AG09319 (cell line): ENCODE measurements at regions not wholly inside any gene's neighbourhood (a gene's known extent, or its start where the extent isn't known, plus 50 kb on each side); places are given as distances from the start of the nearest gene placed in this dataset.

Source experiments
- DNase-seq: peaks from one replicate; pipeline ENCODE4 v3.0.0-alpha.2; 2010; ENCODE audit warnings: low read depth; ENCODE audit errors: extremely low read depth
- TF ChIP-seq, protein P1 (sequence below): IDR thresholded peaks from 2 replicates; pipeline ENCODE4 v1.5.1; 2011; ENCODE audit warnings: low read depth, mild to moderate bottlenecking, inconsistent platforms, low read length, moderate library complexity

DNA sequence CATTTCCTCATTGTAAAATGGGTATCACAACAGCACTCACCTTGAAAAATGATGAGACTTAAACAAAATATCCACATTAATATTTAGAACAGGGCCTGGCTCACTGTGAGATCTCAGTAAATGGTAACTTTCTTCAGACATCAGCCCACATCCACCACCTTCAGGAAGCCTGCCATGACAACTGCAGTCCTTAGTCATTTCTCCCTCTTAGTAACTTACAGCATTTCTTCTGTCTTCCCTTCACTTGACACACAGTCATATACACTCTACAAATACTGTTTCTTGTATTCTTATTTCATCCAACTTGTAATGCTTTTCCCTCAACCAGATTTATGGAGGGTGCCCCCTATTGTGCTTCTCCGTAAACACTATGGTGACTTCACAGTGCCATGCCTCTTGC lies 263.0 kb downstream of the ZNF516 start:
- DNase-seq = no peak
- TF ChIP-seq, protein P1, sequence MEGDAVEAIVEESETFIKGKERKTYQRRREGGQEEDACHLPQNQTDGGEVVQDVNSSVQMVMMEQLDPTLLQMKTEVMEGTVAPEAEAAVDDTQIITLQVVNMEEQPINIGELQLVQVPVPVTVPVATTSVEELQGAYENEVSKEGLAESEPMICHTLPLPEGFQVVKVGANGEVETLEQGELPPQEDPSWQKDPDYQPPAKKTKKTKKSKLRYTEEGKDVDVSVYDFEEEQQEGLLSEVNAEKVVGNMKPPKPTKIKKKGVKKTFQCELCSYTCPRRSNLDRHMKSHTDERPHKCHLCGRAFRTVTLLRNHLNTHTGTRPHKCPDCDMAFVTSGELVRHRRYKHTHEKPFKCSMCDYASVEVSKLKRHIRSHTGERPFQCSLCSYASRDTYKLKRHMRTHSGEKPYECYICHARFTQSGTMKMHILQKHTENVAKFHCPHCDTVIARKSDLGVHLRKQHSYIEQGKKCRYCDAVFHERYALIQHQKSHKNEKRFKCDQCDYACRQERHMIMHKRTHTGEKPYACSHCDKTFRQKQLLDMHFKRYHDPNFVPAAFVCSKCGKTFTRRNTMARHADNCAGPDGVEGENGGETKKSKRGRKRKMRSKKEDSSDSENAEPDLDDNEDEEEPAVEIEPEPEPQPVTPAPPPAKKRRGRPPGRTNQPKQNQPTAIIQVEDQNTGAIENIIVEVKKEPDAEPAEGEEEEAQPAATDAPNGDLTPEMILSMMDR = no peak

DNA sequence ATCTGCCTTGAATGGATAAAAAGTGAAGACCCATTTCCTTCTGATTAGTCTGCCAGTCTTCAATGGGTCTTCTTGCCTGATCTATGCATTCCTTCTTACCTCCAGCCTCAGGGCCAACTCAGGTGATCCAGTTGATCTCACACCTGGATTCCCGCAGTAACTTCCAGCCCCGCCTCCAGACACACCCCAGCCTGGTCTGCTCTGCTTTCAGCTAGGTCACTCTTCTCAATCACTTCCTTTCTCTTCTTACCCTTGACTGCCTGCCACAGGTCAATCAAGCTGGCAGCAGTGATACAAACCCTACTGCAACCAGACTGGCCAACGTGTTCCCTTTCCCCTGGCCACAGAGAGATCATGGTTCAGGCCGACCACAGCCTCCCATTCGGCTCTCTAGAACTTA lies 263.6 kb downstream of the ZNF516 start:
- TF ChIP-seq, protein P1 = no peak
- no peak for DNase-seq

DNA sequence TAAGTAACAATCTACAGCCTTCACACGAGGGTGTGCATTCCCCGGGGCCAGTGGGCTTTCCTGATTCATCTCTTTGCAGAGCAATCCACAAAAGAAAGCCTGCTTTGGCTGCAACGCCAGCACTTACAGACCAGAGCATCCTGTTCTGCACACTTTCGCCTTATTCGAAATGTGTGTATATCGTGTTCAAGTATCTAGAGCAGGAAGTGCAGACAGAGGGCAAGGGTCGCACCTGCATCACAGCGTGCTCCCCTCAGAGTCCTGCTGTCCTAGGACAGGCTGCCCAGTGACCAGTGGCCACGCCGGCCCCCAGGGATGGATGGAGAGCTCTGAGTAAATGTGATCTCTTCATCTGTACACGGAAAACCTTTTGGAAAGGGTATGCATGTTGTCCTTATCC lies 264.3 kb downstream of the ZNF516 start:
- no peak for DNase-seq
- TF ChIP-seq, protein P1 = no peak

DNA sequence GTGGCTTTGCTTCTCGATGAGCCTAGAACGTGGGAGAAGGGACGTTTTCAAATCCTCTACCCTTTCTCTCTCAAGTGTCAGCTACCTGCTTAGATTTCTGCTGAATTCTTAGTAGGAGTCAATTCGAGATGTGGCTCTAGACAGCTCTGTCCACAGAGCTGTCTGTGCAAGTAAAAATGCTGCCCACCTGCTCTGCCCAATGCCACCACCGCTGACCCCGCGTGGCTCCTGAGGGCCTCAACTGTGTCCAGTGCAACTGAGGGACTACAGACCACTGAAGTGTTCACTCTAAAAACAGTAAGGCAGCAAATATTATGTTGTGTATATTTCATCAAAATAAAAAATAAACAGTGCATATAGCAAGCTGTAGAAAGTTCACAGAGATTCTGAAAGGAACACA lies 266.3 kb downstream of the ZNF516 start:
- no peak for DNase-seq
- TF ChIP-seq, protein P1 = no peak

DNA sequence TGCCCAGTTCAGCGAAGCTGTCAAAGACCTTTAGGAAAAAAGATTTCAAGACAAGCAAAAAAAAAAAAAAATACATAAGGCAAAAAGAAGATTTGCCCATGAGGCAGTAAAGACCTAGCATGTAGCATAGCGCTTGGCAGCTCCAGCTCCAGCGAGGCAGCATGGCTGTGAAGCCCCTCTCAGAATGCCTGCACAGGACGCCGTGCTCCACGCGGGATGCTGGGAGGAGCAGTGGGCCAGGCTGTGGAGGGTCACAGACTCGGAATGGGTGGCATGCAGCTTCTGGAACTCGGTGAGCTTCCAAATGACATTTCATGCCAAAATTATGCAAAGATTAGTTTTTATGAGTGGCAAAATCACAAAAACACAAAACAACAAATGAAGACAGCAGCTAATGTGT lies 267.3 kb downstream of the ZNF516 start:
- DNase-seq = no peak
- TF ChIP-seq, protein P1 = no peak

DNA sequence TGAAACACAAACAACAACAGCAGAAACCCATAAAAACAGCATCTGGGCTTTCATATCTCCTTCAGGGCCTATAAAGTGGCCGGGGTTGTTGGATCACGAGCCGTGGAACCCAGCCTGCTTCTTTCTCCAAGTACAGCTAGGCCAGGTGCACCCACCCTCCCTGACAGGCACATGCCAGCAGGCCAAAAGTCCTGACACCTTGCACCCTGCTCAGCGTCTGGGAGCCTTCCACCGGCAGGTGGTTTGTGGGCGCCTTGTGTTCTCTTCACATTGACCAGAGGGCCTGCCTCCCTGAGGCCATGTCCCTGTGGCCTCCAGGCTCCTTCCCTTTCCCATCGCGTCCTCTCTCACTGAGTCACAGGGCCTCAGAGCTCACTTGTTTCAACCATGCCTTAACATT lies 271.6 kb downstream of the ZNF516 start:
- TF ChIP-seq, protein P1 = no peak
- DNase-seq = no peak

DNA sequence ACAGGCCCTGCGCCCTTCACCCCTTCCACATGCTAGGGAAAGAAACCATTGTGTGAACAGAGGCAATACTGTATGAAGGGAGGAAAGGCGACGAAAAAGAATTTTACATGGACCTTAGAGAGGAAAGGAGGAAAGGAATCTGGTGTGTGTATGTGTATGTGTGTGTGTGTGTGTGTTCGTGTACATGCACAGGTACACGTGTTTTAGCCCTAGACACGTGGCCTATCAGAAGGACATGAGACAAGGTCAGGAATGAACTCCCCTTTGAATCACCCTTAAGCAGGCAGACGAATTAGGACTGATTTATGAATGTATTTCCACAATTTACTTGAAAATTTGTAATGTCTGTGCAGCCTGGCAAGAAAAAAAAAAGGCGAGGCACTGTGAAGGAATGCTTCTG lies 276.0 kb downstream of the ZNF516 start:
- DNase-seq = no peak
- TF ChIP-seq, protein P1 = no peak
